Activated CD8-positive, alpha-beta T cell treated with anti-CD3 and anti-CD28 coated beads for 36 hours (primary cell): ENCODE measurements at regions not wholly inside any gene's neighbourhood (a gene's known extent, or its start where the extent isn't known, plus 50 kb on each side); places are given as distances from the start of the nearest gene placed in this dataset.

Experiments used
- ATAC-seq: fragments of 200-7000 bp; cut with Tn5 transposase; one replicate; pipeline ENCODE4 v1.10.0; 2021; ENCODE audit warnings: mild to moderate bottlenecking, moderate library complexity
- CTCF ChIA-PET: fragments of 350-600 bp; sonication (Branson Sonifier 250); formaldehyde crosslinking; loops from one replicate; lab custom pipeline; 2021; ENCODE audit warnings: antibody characterized with exemption; lab: Charles Lee
- POLR2A ChIA-PET: fragments of 350-600 bp; sonication (Branson Sonifier 250); formaldehyde crosslinking; loops from one replicate; lab custom pipeline; 2021; ENCODE audit warnings: antibody characterized with exemption; lab: Charles Lee
- DNase-seq: peaks from one replicate; pipeline ENCODE4 v3.0.0-alpha.2; 2020
- H3K27ac Mint-ChIP-seq: one replicate; pipeline ENCODE4 v1.8.0; 2021; ENCODE audit warnings: mild to moderate bottlenecking, mixed read lengths
- H3K27me3 Mint-ChIP-seq: one replicate; pipeline ENCODE4 v1.8.0; 2021; ENCODE audit warnings: mixed read lengths
- H3K36me3 Mint-ChIP-seq: one replicate; pipeline ENCODE4 v1.8.0; 2021; ENCODE audit warnings: low read depth, mixed read lengths
- H3K4me1 Mint-ChIP-seq: one replicate; pipeline ENCODE4 v1.8.0; 2021; ENCODE audit warnings: low read depth, mixed read lengths
- H3K4me3 Mint-ChIP-seq: one replicate; pipeline ENCODE4 v1.8.0; 2021; ENCODE audit warnings: mild to moderate bottlenecking, moderate library complexity, mixed read lengths
- H3K9me3 Mint-ChIP-seq: one replicate; pipeline ENCODE4 v1.8.0; 2021; ENCODE audit warnings: mixed read lengths
- CTCF ChIP-seq: fragments of 200-600 bp; IDR thresholded peaks from one replicate; pipeline ENCODE4 v1.8.0; 2022; ENCODE audit warnings: antibody characterized with exemption, mild to moderate bottlenecking
- intact Hi-C: fragments of 100-400 bp; cut with micrococcal nuclease; formaldehyde crosslinking; loops from one replicate; pipeline ENCODE4 v1.10.0; 2022

GRCh38 chr11:130721023-130721681 is 195.1 kb downstream of the SNX19 start:
- intact Hi-C loops = no loop called here
- no peak for TF ChIP-seq CTCF
- no peaks in the 10 kb centered on the region for H3K9me3 Mint-ChIP-seq
- no peaks in the 10 kb centered on the region for H3K27me3 Mint-ChIP-seq
- ChIA-PET POLR2A (no interaction called here), CTCF (no interaction called here)
- DNase-seq (no peak), ATAC-seq (no peak)
- no peaks in the 10 kb centered on the region for H3K36me3 Mint-ChIP-seq
- H3K27ac Mint-ChIP-seq = no peak overlapping the region
- H3K4me1 Mint-ChIP-seq = no peaks in the 10 kb centered on the region
- no peak overlapping the region for H3K4me3 Mint-ChIP-seq

- no peak overlapping the region for H3K4me3 Mint-ChIP-seq
- ATAC-seq (no peak), DNase-seq (no peak)
- H3K27me3 Mint-ChIP-seq = no peaks in the 10 kb centered on the region
- H3K9me3 Mint-ChIP-seq = no peaks in the 10 kb centered on the region
- H3K27ac Mint-ChIP-seq = no peak overlapping the region
- TF ChIP-seq CTCF = no peak
- intact Hi-C loops = no loop called here
- no peaks in the 10 kb centered on the region for H3K4me1 Mint-ChIP-seq
- CTCF ChIA-PET = no interaction called here
- no peaks in the 10 kb centered on the region for H3K36me3 Mint-ChIP-seq
- POLR2A ChIA-PET = no interaction called here
These were observed 194.5 kb downstream of the SNX19 start for GRCh38 chr11:130721736-130722135.

GRCh38 chr11:130722401-130722800 is 193.9 kb downstream of the SNX19 start:
- ChIA-PET CTCF (no interaction called here), POLR2A (interaction anchor here (1.0 kb wide), 1 partner anchor 22 kb away, joined by 3 read pairs; no protein-coding TSS in a partner anchor)
- Mint-ChIP-seq H3K4me3 (no peak overlapping the region), H3K4me1 (no peaks in the 10 kb centered on the region), H3K27me3 (no peaks in the 10 kb centered on the region), H3K9me3 (no peaks in the 10 kb centered on the region), H3K27ac (no peak overlapping the region), H3K36me3 (no peaks in the 10 kb centered on the region)
- ATAC-seq (no peak), DNase-seq (no peak)
- no peak for TF ChIP-seq CTCF
- intact Hi-C loops = no loop called here

GRCh38 chr11:130725421-130726233 is 190.7 kb downstream of the SNX19 start:
- POLR2A ChIA-PET = no interaction called here
- H3K9me3 Mint-ChIP-seq = peaks cover 6% of the 10 kb centered on the region
- no peaks in the 10 kb centered on the region for H3K4me1 Mint-ChIP-seq

More at GRCh38 chr11:130725421-130726233, 190.7 kb downstream of the SNX19 start:
- intact Hi-C loops = no loop called here
- no peak for DNase-seq
- no peak for ATAC-seq
- Mint-ChIP-seq H3K36me3 (no peaks in the 10 kb centered on the region), H3K27ac (no peak overlapping the region), H3K4me3 (no peak overlapping the region), H3K27me3 (no peaks in the 10 kb centered on the region)
- CTCF ChIA-PET = no interaction called here
- no peak for TF ChIP-seq CTCF
